ENCODE measurements at regions not wholly inside any gene's neighbourhood (a gene's known extent, or its start where the extent isn't known, plus 50 kb on each side); places are given as distances from the start of the nearest gene placed in this dataset.

- H3K27ac ChIP-seq, result no peak overlapping the region
- no peak for ATAC-seq
- H3K27me3 ChIP-seq, result peaks cover 4% of the 10 kb centered on the region
- H3K4me3 ChIP-seq, result no peak overlapping the region
- no peaks in the 10 kb centered on the region for H3K9me3 ChIP-seq
- DNase-seq, result no peak
- TF ChIP-seq CTCF (IDR thresholded peaks at IDR 0.05), result no peak
- H3K4me1 ChIP-seq, result no peaks in the 10 kb centered on the region
- intact Hi-C loops (cut with DNase I), result no loop called here
- H3K36me3 ChIP-seq, result no peaks in the 10 kb centered on the region
These were observed 377.4 kb upstream of the RUNX1 start for GRCh38 chr21:35426469-35426868.

- no peaks in the 10 kb centered on the region for H3K9me3 ChIP-seq
- no peak overlapping the region for H3K4me3 ChIP-seq
- no peak for DNase-seq
- no peaks in the 10 kb centered on the region for H3K4me1 ChIP-seq
- TF ChIP-seq CTCF (IDR thresholded peaks at IDR 0.05), result no peak
- no peaks in the 10 kb centered on the region for H3K36me3 ChIP-seq
- no peak overlapping the region for H3K27ac ChIP-seq
- intact Hi-C loops (cut with DNase I), result no loop called here
- ATAC-seq, result no peak
- H3K27me3 ChIP-seq, result peaks cover 4% of the 10 kb centered on the region
These were observed 375.0 kb upstream of the RUNX1 start for GRCh38 chr21:35424122-35424521.

- Histone ChIP-seq H3K9me3 (no peaks in the 10 kb centered on the region), H3K4me1 (no peaks in the 10 kb centered on the region), H3K36me3 (no peaks in the 10 kb centered on the region), H3K4me3 (no peak overlapping the region), H3K27me3 (peaks cover 4% of the 10 kb centered on the region), H3K27ac (no peak overlapping the region)
- intact Hi-C loops (cut with DNase I), result no loop called here
- ATAC-seq (no peak), DNase-seq (no peak)
- TF ChIP-seq CTCF (IDR thresholded peaks at IDR 0.05), result no peak
These were observed 374.6 kb upstream of the RUNX1 start for GRCh38 chr21:35423709-35424108.

GRCh38 chr21:35422011-35422410 is 372.9 kb upstream of the RUNX1 start:
- H3K27me3 ChIP-seq, result peaks cover under 1% of the 10 kb centered on the region
- H3K4me3 ChIP-seq, result no peak overlapping the region
- no peaks in the 10 kb centered on the region for H3K9me3 ChIP-seq
- H3K36me3 ChIP-seq, result no peaks in the 10 kb centered on the region
- no peak for TF ChIP-seq CTCF (IDR thresholded peaks at IDR 0.05)
- ATAC-seq, result no peak
- intact Hi-C loops (cut with DNase I), result no loop called here
- no peak for DNase-seq
- no peaks in the 10 kb centered on the region for H3K4me1 ChIP-seq
- no peak overlapping the region for H3K27ac ChIP-seq

GRCh38 chr21:35421221-35421620 is 372.1 kb upstream of the RUNX1 start:
- intact Hi-C loops (cut with DNase I), result no loop called here
- ATAC-seq, result peak; percentile 39
- no peak for TF ChIP-seq CTCF (IDR thresholded peaks at IDR 0.05)
- DNase-seq, result no peak
- H3K4me1 ChIP-seq, result no peaks in the 10 kb centered on the region
- H3K4me3 ChIP-seq, result no peak overlapping the region
- no peak overlapping the region for H3K27ac ChIP-seq
- no peaks in the 10 kb centered on the region for H3K9me3 ChIP-seq
- no peaks in the 10 kb centered on the region for H3K27me3 ChIP-seq
- no peaks in the 10 kb centered on the region for H3K36me3 ChIP-seq

GRCh38 chr21:35420656-35421055 is 371.6 kb upstream of the RUNX1 start:
- ATAC-seq (peak; percentile 92), DNase-seq (peak; percentile 69)
- Histone ChIP-seq H3K27ac (no peak overlapping the region), H3K36me3 (no peaks in the 10 kb centered on the region), H3K27me3 (no peaks in the 10 kb centered on the region), H3K9me3 (no peaks in the 10 kb centered on the region), H3K4me3 (no peak overlapping the region), H3K4me1 (no peaks in the 10 kb centered on the region)
- no peak for TF ChIP-seq CTCF (IDR thresholded peaks at IDR 0.05)
- intact Hi-C loops (cut with DNase I), result no loop called here

Data from upper lobe of right lung (tissue), 1 donor.